ENCODE measurements at regions not wholly inside any gene's neighbourhood (a gene's known extent, or its start where the extent isn't known, plus 50 kb on each side); places are given as distances from the start of the nearest gene placed in this dataset.

DNA sequence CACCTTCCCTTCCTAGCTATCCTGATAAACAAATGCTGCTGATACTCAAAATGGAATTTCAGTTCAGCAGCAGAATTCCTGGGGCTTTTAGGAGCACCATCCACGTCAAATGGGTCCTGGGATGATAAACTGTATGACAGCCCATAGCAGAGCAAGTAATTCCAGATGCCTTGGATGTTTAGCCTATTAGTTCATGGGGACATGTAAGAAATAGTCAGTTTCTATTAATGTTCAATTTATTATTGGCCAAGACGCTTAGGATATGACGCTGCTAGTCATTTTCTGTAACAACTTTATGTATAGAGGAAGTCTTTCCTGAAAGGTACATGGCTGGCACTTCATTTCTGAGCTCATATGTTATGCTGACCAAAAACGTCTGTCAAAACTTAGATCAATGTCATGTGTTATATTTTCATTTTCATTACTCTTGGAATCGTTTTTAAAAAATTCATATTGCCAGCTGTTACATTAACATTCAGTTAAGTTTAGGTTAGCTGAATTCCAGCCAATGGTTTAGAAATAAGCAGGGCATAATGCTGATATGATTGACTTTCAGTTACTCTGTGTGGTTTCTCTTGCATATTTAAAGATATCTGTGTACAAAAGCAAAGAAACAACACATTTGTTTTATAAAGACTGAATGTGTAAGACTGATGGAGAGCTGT lies 243.8 kb downstream of the CSNK1G3 start:
- TF ChIP-seq GATA3 (IDR thresholded peaks at IDR 0.05; ENCODE audit: low read depth, low read length): no peak
- TF ChIP-seq GATA2 (IDR thresholded peaks at IDR 0.05; ENCODE audit: low read depth, low read length): no peak

DNA sequence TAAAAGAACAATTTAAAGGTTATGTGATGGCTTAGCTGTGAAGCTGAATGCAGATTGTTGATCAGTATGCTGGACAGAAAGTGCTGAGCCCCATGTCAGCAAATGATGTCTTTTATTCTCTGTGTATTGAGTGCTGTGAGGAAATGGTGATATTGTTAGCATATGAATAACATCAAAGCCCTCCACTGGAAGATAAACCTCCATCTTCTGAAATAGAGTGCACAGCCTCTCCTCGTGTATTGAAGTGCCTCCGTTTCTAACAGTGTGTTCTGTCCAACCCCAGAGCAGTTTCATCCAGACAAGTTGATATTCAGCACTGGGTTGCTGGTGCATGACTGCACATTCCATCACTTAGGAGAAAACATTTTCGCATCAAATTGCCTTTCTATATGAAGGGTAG lies 242.9 kb downstream of the CSNK1G3 start:
- TF ChIP-seq GATA3 (IDR thresholded peaks at IDR 0.05; ENCODE audit: low read depth, low read length): no peak
- TF ChIP-seq GATA2 (IDR thresholded peaks at IDR 0.05; ENCODE audit: low read depth, low read length): no peak

DNA sequence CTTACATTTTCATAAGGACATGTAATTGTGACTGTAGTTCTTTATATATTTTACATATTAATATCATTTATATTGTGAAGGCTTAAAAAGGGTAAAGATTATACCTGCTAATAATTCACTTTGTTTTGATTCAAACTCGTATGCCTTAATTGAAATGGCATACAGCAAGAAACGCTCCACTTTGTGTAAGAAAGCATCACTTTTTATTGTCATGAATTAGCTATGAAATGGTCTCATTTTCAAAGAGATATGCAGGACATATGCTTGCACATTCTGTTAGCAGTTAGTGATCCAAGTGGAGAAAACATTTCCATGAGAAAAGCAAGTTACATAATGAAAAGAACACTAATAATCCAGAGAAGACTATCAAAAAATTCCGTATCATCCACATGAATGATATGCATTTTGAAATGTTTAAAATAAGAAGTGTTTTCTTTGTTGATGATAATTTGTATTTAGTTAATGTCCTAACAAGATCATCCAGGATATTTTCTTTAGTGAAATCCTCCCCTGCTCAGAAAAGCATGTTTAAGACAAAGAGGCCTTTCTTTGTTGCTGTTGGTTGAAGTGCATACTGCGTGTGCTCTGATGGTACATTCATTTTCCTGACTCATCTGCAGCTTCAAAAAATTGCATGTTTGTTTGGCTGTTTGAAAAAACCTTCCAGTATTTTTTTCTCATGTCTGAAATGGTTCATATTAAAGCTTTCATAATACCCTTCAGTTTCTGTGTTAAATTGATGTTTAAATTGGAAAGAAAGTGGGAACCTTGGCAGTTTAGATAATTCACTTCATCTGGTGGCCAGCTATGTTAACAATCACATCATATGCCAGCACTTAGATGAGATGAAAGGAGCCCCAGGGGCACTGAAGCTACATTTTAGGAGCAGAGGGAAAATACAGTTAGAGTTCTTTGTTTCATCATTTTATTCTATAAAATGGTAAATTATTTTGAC lies 242.2 kb downstream of the CSNK1G3 start:
- TF ChIP-seq GATA3 (IDR thresholded peaks at IDR 0.05; ENCODE audit: low read depth, low read length) (no peak), GATA2 (IDR thresholded peaks at IDR 0.05; ENCODE audit: low read depth, low read length) (no peak)

DNA sequence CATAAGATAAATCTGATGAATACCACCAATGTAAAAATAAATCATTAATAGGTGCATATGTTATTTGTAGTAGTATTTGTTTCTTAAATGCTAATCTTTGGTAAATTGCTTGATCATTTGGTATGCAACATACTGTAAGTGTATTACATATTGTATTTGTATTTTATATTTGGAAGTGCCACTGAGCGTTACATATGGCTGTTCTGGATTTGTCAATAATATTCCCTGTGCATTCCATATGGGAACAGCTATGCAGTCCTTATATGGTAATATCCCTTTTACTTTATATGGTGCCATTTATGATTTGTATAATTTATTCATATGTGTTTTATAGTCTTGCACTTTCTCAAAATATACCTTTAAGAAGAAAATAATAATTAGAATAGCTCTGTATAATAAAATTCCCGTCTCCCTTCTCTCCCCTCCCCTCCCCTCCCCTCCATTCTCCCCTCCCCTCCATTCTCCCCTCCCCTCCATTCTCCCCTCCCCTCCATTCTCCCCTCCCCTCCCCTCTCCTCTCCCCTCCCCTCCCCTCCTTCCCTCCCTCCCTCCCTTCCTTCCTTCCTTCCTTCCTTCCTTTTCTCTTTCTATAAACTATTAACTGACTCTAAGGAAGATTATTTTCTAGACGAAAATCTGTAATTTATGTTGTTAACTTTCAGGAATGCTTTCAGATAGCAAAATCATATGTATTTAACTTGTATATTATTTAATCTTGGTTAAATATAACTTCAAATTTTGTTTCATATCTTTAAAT lies 241.4 kb downstream of the CSNK1G3 start:
- TF ChIP-seq GATA3 (IDR thresholded peaks at IDR 0.05; ENCODE audit: low read depth, low read length) (no peak), GATA2 (IDR thresholded peaks at IDR 0.05; ENCODE audit: low read depth, low read length) (no peak)

DNA sequence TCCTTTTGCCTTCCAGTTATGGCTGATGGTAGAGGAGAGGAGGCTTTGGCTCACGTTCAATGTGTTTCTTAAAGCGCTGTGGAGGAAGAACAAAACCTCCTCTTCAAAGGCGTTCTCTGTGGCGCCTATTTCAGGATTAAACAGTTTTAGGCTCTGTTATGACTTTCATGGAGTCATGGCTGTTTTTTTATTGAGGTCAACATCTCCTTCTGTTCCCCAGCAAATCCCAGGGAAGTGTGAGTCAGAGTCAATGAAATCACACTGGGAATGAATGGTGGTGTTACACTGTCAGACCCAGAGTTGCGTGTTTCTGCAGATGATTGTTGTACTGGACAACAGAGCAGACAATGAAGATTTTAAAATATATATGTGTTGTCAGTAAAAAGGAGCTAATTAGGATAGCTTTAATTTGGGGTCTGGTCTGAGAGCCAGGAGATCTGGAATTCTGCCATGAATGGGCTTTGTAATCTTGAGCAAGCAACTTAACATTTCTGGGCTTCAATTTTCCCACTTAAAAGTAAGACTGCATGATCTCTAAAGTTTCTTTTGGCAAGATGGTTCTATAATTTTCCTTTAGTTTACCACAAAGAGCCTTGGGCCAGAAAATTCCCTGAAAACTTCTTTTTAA lies 240.7 kb downstream of the CSNK1G3 start:
- no peak for TF ChIP-seq GATA3 (IDR thresholded peaks at IDR 0.05; ENCODE audit: low read depth, low read length)
- no peak for TF ChIP-seq GATA2 (IDR thresholded peaks at IDR 0.05; ENCODE audit: low read depth, low read length)

DNA sequence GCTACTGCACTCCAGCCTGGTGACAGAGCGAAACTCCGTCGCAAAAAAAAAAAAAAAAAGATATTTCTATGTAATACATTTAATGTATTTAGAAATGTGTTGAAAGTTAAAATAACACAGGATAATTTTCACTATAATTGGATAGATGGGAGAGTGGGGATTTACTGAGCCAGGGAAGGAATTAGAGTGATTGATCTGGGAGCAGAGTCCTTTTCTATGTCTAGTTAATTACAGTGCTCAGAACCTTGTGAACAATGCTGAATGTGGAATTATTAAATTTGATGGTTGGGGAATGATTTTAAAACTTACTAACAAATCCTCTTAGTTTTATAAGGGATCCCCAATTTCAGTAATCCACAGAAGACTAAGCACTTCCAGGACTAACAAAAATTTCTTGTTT lies 239.7 kb downstream of the CSNK1G3 start:
- TF ChIP-seq GATA2 (IDR thresholded peaks at IDR 0.05; ENCODE audit: low read depth, low read length): no peak

DNA sequence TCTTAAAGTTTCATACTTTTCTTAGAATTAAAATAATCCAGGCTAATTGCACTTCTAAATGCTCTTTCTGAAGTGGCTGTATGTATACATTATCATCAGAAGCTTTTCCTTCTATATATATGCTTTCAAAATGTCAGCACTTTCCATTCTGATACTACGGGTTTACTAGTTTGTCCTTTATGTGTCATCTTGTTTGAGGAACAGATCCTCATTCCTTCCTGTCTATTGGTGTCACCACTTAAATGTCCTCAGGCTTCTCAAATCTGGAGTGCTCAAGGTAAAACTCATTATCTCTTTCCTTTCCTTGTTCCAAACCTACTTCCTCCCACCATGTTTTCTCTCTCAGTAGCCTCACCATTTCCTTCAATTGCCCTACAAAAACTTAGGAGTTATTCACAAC lies 236.3 kb downstream of the CSNK1G3 start:
- TF ChIP-seq GATA2 (IDR thresholded peaks at IDR 0.05; ENCODE audit: low read depth, low read length) (no peak), GATA3 (IDR thresholded peaks at IDR 0.05; ENCODE audit: low read depth, low read length) (no peak)

DNA sequence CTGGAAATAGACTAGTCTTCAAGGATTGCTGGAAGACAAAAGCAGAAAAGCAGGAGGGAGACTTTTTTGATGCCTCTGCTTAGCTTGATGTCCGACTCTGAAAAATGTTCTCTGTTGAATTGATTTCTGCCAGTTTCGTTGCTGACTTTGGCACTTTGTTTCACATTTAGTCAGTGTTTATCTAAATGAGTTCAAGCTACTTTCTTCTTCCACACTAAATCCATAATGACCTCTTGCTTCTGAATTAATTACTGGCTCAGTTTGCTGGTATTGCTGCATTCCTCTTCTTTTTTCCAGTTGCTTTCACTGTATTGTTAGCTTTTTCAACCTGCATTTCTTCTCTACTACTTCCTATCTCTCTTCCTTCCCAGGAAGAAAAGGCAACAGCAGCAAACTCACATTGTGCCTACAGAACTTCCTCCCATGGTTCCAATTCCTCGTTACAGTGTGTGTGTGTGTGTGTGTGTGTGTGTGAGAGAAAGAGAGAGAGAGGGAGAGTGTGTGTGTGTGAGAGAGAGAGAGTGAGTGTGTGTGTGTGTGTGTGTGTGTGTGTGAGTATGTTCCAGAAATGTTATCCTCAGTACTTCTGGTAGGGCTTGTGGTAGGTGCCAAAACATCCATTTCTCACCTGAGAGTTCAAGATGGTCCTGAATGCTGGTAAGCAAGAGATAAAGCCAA lies 234.8 kb downstream of the CSNK1G3 start:
- TF ChIP-seq GATA2 (IDR thresholded peaks at IDR 0.05; ENCODE audit: low read depth, low read length) (no peak), GATA3 (IDR thresholded peaks at IDR 0.05; ENCODE audit: low read depth, low read length) (no peak)

DNA sequence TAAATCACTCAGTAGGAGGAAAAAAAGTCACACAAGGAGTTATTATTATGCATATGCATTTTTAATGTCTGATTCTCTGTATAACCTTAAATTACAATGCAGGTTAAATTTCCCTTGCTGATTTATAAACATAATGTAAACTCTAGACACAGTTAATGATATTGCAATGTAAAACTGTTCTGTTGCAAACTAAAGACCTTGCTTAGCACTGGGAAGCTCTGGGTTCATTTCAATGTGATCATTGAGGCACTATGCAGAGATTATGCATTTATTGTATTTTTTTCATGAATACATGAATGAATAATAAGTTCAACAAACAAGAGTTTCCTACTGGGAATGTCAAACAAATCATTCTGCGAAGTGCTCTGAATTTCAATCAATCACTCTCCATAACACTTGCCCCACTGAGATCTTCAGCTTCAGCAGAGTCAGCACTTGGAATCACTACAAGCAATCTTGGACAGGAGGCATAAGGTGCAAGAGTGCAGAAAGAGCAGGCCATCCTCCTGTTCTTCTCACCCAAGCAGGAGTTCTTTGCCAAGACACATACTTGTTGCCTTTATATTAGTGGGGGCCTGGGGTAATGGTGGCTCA lies 232.1 kb downstream of the CSNK1G3 start:
- no peak for TF ChIP-seq GATA3 (IDR thresholded peaks at IDR 0.05; ENCODE audit: low read depth, low read length)
- no peak for TF ChIP-seq GATA2 (IDR thresholded peaks at IDR 0.05; ENCODE audit: low read depth, low read length)

DNA sequence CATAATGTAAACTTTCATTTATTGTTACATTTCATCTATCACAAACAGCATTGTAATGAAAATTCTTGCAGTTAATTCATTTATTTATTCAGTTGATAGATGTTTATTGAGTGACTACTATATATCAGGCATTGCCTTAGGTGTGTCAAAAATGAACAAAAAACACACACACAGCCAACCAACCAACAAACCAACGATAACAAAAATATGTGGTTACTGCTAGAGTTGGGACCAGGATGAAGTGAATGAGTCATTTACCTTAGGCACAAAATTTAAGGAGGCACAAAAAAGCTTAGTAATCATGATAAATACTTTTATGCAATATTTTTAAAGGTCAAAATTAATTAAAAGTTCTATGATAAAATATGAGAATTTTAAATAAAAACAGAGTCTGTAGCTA lies 223.4 kb downstream of the CSNK1G3 start:
- TF ChIP-seq GATA3 (IDR thresholded peaks at IDR 0.05; ENCODE audit: low read depth, low read length) (no peak), GATA2 (IDR thresholded peaks at IDR 0.05; ENCODE audit: low read depth, low read length) (no peak)

DNA sequence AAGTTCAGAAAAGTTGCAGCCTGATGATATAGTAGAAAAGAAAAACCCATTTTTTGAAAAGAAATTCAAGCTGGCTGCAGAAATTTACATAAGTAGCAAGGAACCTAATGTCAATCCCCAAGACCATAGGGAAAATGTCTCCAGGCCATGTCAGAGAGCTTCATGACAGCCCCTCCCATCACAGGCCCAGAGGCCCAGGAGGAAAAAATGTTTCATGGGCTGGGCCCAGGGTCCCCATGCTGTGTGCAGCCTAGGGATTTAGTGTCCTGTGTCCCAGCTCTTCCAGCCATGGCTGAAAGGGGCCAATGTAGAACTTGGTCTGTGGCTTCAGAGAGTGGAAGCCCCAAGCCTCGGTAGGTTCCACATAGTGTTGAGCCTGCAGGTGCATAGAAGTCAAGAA lies 220.3 kb downstream of the CSNK1G3 start:
- TF ChIP-seq GATA3 (IDR thresholded peaks at IDR 0.05; ENCODE audit: low read depth, low read length) (no peak), GATA2 (IDR thresholded peaks at IDR 0.05; ENCODE audit: low read depth, low read length) (no peak)

DNA sequence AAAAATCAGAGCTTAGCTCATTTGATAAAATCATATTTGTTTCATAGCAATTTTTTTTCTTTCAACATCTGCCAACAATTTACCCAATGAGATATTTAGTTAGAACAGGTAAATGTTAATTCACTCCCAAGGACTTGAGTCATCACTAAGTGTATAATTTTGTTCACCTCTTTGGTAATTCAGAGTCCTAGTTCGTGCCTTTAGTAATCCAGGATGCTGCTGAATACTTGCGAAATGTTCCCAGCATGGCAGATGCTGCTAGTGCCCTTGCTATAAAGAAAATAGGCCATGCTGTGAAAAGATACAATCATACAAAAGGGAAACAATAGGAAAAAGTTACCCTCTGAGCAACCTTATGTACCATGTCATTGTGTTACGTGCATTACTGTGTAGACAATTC lies 210.5 kb downstream of the CSNK1G3 start:
- TF ChIP-seq GATA3 (IDR thresholded peaks at IDR 0.05; ENCODE audit: low read depth, low read length): no peak
- no peak for TF ChIP-seq GATA2 (IDR thresholded peaks at IDR 0.05; ENCODE audit: low read depth, low read length)

DNA sequence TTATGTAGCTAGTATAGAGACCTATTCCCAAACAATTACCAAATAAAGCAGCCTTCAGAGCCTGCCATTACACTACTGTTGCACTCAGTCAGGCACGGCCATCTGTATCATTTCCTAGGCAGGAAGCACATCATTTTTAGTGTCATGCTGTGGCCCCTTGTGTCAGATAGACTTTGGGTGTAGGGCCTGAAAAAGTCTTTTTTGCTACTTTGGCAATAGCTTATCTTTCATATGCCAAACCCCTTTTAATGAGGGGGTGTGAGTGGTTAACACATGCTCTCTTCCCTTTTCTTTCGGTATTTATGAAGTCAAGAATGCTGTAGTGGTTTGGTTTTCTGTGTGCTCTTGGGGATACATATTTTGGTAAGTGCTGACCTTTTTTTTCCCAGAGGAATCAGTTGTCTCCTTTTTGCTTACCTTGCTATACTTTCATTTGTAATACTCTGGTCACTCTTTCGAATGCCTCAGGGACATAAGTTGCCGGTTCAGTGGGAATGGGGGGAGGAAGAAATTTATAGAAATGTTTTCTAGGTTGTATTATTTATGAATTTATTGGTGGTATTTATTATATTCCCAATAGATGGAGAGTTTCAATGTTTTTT lies 209.8 kb downstream of the CSNK1G3 start:
- TF ChIP-seq GATA3 (IDR thresholded peaks at IDR 0.05; ENCODE audit: low read depth, low read length): no peak
- TF ChIP-seq GATA2 (IDR thresholded peaks at IDR 0.05; ENCODE audit: low read depth, low read length): no peak

Data from SH-SY5Y (cell line).